ENCODE measurements at regions not wholly inside any gene's neighbourhood (a gene's known extent, or its start where the extent isn't known, plus 50 kb on each side); places are given as distances from the start of the nearest gene placed in this dataset.

- DNase-seq (ENCODE audit: low spot score), result no peak
- Mint-ChIP-seq H3K27me3 (ENCODE audit: unreplicated experiment) (peaks cover 3% of the 10 kb centered on the region), H3K4me3 (ENCODE audit: unreplicated experiment) (no peak overlapping the region), H3K4me1 (ENCODE audit: unreplicated experiment) (no peaks in the 10 kb centered on the region), H3K27ac (ENCODE audit: unreplicated experiment) (no peak overlapping the region), H3K36me3 (ENCODE audit: low read depth, unreplicated experiment) (no peaks in the 10 kb centered on the region), H3K9me3 (ENCODE audit: unreplicated experiment) (peaks cover 38% of the 10 kb centered on the region)
- TF ChIP-seq CTCF (IDR thresholded peaks at IDR 0.05; ENCODE audit: unreplicated experiment), result no peak
These were observed 186.0 kb upstream of the PIRT start for GRCh38 chr17:11023639-11024479.

- H3K4me1 Mint-ChIP-seq (ENCODE audit: unreplicated experiment), result no peaks in the 10 kb centered on the region
- peaks cover 51% of the 10 kb centered on the region for H3K9me3 Mint-ChIP-seq (ENCODE audit: unreplicated experiment)
- H3K4me3 Mint-ChIP-seq (ENCODE audit: unreplicated experiment), result no peak overlapping the region
- peaks cover 7% of the 10 kb centered on the region for H3K27me3 Mint-ChIP-seq (ENCODE audit: unreplicated experiment)
- no peak for DNase-seq (ENCODE audit: low spot score)
- no peak overlapping the region for H3K27ac Mint-ChIP-seq (ENCODE audit: unreplicated experiment)
- no peak for TF ChIP-seq CTCF (IDR thresholded peaks at IDR 0.05; ENCODE audit: unreplicated experiment)
- peaks cover 17% of the 10 kb centered on the region for H3K36me3 Mint-ChIP-seq (ENCODE audit: low read depth, unreplicated experiment)
These were observed 168.6 kb upstream of the PIRT start for GRCh38 chr17:11006530-11006929.

GRCh38 chr17:11005940-11006339, 168.1 kb upstream of the PIRT start:
- peaks cover 15% of the 10 kb centered on the region for H3K36me3 Mint-ChIP-seq (ENCODE audit: low read depth, unreplicated experiment)
- H3K9me3 Mint-ChIP-seq (ENCODE audit: unreplicated experiment), result peaks cover 46% of the 10 kb centered on the region
- no peaks in the 10 kb centered on the region for H3K4me1 Mint-ChIP-seq (ENCODE audit: unreplicated experiment)
- H3K27me3 Mint-ChIP-seq (ENCODE audit: unreplicated experiment), result peaks cover 7% of the 10 kb centered on the region
- DNase-seq (ENCODE audit: low spot score), result no peak
- peak overlapping the region; percentile 2 for H3K4me3 Mint-ChIP-seq (ENCODE audit: unreplicated experiment)
- H3K27ac Mint-ChIP-seq (ENCODE audit: unreplicated experiment), result no peak overlapping the region
- no peak for TF ChIP-seq CTCF (IDR thresholded peaks at IDR 0.05; ENCODE audit: unreplicated experiment)

- TF ChIP-seq CTCF (IDR thresholded peaks at IDR 0.05; ENCODE audit: unreplicated experiment), result no peak
- Mint-ChIP-seq H3K9me3 (ENCODE audit: unreplicated experiment) (peaks cover 53% of the 10 kb centered on the region), H3K4me3 (ENCODE audit: unreplicated experiment) (no peak overlapping the region), H3K27ac (ENCODE audit: unreplicated experiment) (no peak overlapping the region), H3K27me3 (ENCODE audit: unreplicated experiment) (peaks cover 9% of the 10 kb centered on the region), H3K4me1 (ENCODE audit: unreplicated experiment) (no peaks in the 10 kb centered on the region), H3K36me3 (ENCODE audit: low read depth, unreplicated experiment) (peaks cover 12% of the 10 kb centered on the region)
- DNase-seq (ENCODE audit: low spot score), result no peak
These were observed 164.5 kb upstream of the PIRT start for GRCh38 chr17:11002417-11002816.

- peaks cover 4% of the 10 kb centered on the region for H3K27me3 Mint-ChIP-seq (ENCODE audit: unreplicated experiment)
- TF ChIP-seq CTCF (IDR thresholded peaks at IDR 0.05; ENCODE audit: unreplicated experiment), result no peak
- peaks cover 52% of the 10 kb centered on the region for H3K9me3 Mint-ChIP-seq (ENCODE audit: unreplicated experiment)
- no peaks in the 10 kb centered on the region for H3K4me1 Mint-ChIP-seq (ENCODE audit: unreplicated experiment)
- no peak for DNase-seq (ENCODE audit: low spot score)
- H3K36me3 Mint-ChIP-seq (ENCODE audit: low read depth, unreplicated experiment), result peaks cover 12% of the 10 kb centered on the region
- H3K4me3 Mint-ChIP-seq (ENCODE audit: unreplicated experiment), result no peak overlapping the region
- no peak overlapping the region for H3K27ac Mint-ChIP-seq (ENCODE audit: unreplicated experiment)
These were observed 163.8 kb upstream of the PIRT start for GRCh38 chr17:11001651-11002050.

Data from endothelial cell (in vitro differentiated cells).